Stimulated activated memory B cell treated with anti-CD40 and anti-IgM and Interleukin-4, amounts not matched to agents 10 μg/mL and 1 μg/mL and 100 μg/mL, for 72 hours (primary cell): ENCODE measurements at regions not wholly inside any gene's neighbourhood (a gene's known extent, or its start where the extent isn't known, plus 50 kb on each side); places are given as distances from the start of the nearest gene placed in this dataset.

Experiments used
- ATAC-seq: fragments of 150-1000 bp; cut with Tn5 transposase; 2 replicates; pipeline ENCODE4 v1.10.0; 2021
- H3K27ac Mint-ChIP-seq: one replicate; pipeline ENCODE4 v1.8.0; 2022; ENCODE audit warnings: mild to moderate bottlenecking, mixed read lengths
- H3K27me3 Mint-ChIP-seq: one replicate; pipeline ENCODE4 v1.8.0; 2022; ENCODE audit warnings: mixed read lengths
- H3K36me3 Mint-ChIP-seq: one replicate; pipeline ENCODE4 v1.8.0; 2022; ENCODE audit warnings: mixed read lengths
- H3K4me1 Mint-ChIP-seq: one replicate; pipeline ENCODE4 v1.8.0; 2022; ENCODE audit warnings: mixed read lengths
- H3K4me3 Mint-ChIP-seq: one replicate; pipeline ENCODE4 v1.8.0; 2022; ENCODE audit warnings: mild to moderate bottlenecking, moderate library complexity, mixed read lengths
- H3K9me3 Mint-ChIP-seq: one replicate; pipeline ENCODE4 v1.8.0; 2022; ENCODE audit warnings: mixed read lengths

DNA sequence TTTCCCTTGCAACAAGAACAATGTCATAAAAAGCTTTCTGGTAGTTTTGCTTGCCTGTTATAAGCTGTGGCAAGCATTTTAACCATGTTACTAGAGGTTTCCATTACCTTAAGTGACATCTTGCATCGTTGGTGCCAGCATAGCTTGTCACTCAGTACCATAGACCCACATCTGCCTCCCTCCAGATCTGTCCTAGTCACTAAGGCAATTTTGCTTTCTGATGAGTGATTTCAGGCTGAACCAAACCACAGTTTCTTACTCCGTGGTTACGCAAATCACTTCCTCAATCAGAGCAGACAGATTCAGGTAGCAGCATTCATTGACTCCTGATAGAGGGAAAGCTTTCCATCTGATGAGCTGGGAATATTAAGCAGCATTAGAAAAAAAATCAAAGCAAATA is 1057.5 kb upstream of the FAM98A start:
- Mint-ChIP-seq H3K27ac (no peak overlapping the region), H3K36me3 (no peaks in the 10 kb centered on the region), H3K4me1 (no peaks in the 10 kb centered on the region), H3K4me3 (no peak overlapping the region), H3K27me3 (no peaks in the 10 kb centered on the region), H3K9me3 (no peaks in the 10 kb centered on the region)
- ATAC-seq = no peak

DNA sequence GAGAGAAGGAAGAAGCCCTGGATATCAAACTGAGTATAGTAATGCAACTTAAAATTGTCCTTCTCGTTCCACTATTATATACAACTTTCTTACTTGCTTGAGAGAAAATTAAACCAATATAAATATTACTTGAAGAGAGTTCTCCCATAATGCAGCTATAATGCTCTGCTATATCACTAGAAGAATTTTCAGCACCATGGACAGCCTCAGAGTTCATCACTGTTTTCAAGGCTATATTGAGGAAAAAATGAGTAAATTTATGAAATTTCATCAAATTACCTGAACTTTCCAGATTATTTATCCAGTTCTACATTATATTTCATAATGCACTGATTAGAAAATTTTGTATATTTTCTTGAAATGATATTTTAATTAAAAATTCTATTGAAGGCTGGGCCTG is 1053.5 kb upstream of the FAM98A start:
- Mint-ChIP-seq H3K27ac (no peak overlapping the region), H3K36me3 (no peaks in the 10 kb centered on the region), H3K27me3 (no peaks in the 10 kb centered on the region), H3K4me3 (no peak overlapping the region), H3K4me1 (no peaks in the 10 kb centered on the region), H3K9me3 (peaks cover 3% of the 10 kb centered on the region)
- no peak for ATAC-seq

DNA sequence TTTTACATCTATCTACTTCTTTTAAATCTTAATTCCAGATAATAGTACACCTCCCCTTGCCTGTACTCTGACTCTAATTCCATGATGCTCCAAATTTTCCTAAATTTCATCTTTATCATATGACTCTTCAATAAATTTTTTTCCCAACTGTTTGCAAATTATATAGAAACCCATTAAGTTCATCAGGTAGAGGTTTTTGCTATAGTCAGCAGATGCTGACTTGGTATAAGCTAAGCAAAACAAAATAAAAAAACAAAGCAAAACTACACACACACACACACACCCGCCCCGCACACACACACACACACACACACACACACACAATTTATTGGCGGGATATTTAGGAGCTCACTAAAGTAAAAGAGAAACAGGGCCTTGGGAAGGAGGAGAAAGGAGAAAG is 1047.8 kb upstream of the FAM98A start:
- H3K27me3 Mint-ChIP-seq = no peaks in the 10 kb centered on the region
- no peak for ATAC-seq
- H3K27ac Mint-ChIP-seq = no peak overlapping the region
- H3K4me1 Mint-ChIP-seq = no peaks in the 10 kb centered on the region
- no peak overlapping the region for H3K4me3 Mint-ChIP-seq
- peaks cover 9% of the 10 kb centered on the region for H3K9me3 Mint-ChIP-seq
- no peaks in the 10 kb centered on the region for H3K36me3 Mint-ChIP-seq

DNA sequence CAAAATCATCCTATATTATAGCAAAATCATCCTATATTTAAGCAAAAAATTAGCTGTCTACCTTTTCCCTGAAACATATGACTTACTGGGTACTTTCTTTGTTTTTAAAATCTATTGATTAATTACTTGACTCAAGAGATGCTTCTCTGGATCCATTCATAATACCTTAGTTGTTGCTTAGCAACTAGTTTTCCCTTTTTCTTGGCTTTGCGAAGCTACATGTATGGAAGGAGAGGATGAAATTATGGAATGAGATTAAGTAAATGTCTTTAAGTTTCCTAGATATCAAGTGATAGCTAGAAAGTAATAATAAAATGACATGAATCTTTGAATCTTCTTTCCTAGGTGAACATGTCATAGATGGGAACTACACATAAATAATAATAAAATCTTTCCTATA is 1033.2 kb upstream of the FAM98A start:
- Mint-ChIP-seq H3K4me1 (no peaks in the 10 kb centered on the region), H3K36me3 (no peaks in the 10 kb centered on the region), H3K27me3 (no peaks in the 10 kb centered on the region), H3K4me3 (no peak overlapping the region), H3K9me3 (peaks cover 19% of the 10 kb centered on the region), H3K27ac (no peak overlapping the region)
- ATAC-seq = no peak

DNA sequence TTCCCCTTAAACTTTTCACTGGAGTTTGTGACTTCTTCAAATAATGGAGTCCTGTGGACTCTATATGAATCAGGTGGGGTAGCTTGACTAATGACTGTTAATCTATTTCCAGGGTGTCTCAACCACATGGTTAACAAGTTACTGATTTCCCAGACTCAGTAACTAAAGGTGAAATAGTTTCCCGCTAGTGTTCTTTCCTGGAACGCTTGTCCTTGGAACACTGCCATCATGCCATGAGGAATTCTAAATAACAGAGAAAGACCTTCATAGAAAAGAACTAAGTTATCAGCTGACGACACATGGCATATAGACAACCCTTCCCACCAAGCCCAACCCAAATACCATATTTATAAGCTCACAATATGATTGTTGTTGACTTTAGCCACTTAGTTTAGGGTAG is 1027.9 kb upstream of the FAM98A start:
- no peaks in the 10 kb centered on the region for H3K4me1 Mint-ChIP-seq
- peaks cover 7% of the 10 kb centered on the region for H3K9me3 Mint-ChIP-seq
- no peak overlapping the region for H3K4me3 Mint-ChIP-seq
- no peaks in the 10 kb centered on the region for H3K27me3 Mint-ChIP-seq
- H3K36me3 Mint-ChIP-seq = no peaks in the 10 kb centered on the region
- no peak overlapping the region for H3K27ac Mint-ChIP-seq
- no peak for ATAC-seq

DNA sequence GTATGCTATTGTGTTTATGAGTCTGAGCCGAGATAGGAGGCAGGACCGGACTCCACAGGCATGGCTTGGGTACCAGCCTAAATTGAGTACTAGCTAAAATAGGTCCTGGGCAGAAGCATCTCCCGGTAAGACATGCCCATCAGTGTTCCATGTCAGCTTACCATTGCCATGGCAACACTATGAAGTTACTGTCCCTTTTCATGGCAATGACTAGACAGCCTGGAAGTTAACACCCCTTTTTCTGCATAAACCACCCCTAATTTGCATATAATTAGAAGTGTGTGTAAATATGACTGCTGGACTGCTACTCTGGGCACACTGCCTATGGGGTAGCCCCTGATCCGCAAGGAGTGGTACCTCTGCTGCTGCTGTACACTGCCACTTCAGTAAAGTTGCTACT is 1005.1 kb upstream of the FAM98A start:
- Mint-ChIP-seq H3K9me3 (peaks cover 10% of the 10 kb centered on the region), H3K36me3 (no peaks in the 10 kb centered on the region), H3K4me3 (no peak overlapping the region), H3K27me3 (no peaks in the 10 kb centered on the region), H3K27ac (no peak overlapping the region), H3K4me1 (no peaks in the 10 kb centered on the region)
- ATAC-seq = no peak

DNA sequence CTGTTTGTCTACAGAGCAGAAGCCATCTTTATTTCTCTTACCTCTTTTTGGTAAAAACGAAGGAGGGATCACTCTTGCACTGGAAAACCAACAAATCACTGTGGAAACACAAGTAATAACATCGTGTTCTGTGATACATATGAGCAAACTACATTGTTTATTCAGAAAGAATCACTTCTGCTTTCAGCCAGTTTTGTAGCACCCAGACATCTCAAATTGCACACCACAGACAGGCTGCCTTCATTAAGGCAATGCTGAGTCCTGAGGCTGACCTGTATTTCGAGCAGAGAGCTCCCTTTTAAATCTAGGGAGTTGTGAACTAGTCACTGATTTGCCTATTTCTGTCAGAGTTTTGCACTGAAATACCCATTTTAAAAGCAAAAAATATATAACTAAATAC is 1003.2 kb upstream of the FAM98A start:
- no peak for ATAC-seq
- peaks cover 7% of the 10 kb centered on the region for H3K9me3 Mint-ChIP-seq
- no peak overlapping the region for H3K27ac Mint-ChIP-seq
- no peaks in the 10 kb centered on the region for H3K27me3 Mint-ChIP-seq
- no peak overlapping the region for H3K4me3 Mint-ChIP-seq
- no peaks in the 10 kb centered on the region for H3K4me1 Mint-ChIP-seq
- H3K36me3 Mint-ChIP-seq = no peaks in the 10 kb centered on the region

DNA sequence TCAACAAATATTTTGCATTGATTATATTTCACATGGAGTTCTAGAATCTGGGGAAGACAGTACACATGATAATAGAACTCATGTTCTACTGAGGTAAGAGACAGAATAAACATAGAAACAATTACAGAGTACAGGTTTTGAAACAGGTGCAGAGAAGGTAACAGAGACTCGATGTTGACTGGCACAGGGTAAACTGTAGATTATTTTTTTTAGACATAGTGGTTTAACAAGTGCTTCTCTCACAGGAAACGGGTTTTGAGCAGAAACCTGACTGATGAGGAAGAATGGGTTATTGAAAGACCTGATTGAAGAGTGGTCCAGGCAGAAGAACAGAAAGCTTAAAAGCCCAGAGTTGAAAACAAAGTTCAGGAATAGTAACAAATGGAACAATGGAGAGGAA is 1002.5 kb upstream of the FAM98A start:
- Mint-ChIP-seq H3K4me3 (no peak overlapping the region), H3K4me1 (no peaks in the 10 kb centered on the region), H3K27me3 (no peaks in the 10 kb centered on the region), H3K27ac (no peak overlapping the region), H3K9me3 (peaks cover 7% of the 10 kb centered on the region), H3K36me3 (no peaks in the 10 kb centered on the region)
- no peak for ATAC-seq

DNA sequence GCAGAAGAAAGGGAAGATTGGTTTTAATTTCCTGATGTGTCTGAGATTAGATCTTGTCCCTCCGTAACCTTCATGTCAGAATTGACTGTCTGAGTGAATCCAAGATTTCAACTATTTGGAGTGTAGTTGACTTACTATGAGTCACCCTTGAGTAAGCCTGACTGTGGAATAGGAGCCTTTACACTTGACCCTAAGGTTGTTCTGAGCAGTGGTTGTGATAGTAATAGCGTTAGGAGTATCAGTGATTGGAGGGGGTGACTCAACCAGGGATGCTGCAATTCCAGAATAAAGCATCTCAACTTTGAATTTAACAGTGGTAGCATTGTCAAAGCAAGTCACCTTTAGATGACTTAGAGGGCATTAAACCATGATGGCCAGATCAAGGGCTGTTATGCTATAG is 979.5 kb upstream of the FAM98A start:
- ATAC-seq = no peak
- Mint-ChIP-seq H3K27ac (no peak overlapping the region), H3K4me3 (no peak overlapping the region), H3K9me3 (peaks cover 10% of the 10 kb centered on the region), H3K4me1 (no peaks in the 10 kb centered on the region), H3K27me3 (no peaks in the 10 kb centered on the region), H3K36me3 (no peaks in the 10 kb centered on the region)

DNA sequence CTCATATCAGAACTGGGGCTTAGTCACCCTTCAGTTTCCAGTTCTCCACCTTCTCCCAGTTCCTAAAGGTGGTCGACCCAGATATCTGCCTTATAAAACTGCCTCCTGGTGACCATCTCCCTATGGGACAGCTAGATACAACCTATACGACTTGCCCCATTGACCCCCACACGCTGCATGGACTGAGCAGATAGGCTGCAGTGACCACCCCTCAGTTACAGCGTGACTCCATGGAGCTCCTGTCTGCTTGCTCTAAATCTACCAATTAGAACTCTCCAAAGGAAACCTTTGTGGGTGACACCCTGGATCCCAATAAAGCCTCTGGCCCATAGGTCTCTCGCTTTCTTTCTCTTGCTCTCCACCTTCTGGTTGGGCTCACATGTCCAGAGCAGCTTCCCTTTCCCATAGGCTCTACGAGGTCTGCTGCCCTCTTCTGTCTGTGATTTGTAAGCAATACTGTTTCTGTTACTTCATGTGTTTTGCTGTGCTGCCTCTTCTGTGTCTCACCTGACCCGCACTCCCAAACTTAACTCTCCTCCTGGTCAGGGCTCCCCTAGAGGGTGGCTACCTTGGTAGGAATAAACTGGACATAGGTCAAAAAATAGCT is 971.3 kb upstream of the FAM98A start:
- no peak overlapping the region for H3K27ac Mint-ChIP-seq
- no peak overlapping the region for H3K4me3 Mint-ChIP-seq
- H3K36me3 Mint-ChIP-seq = no peaks in the 10 kb centered on the region
- no peaks in the 10 kb centered on the region for H3K4me1 Mint-ChIP-seq
- no peak for ATAC-seq
- no peaks in the 10 kb centered on the region for H3K9me3 Mint-ChIP-seq
- no peaks in the 10 kb centered on the region for H3K27me3 Mint-ChIP-seq

DNA sequence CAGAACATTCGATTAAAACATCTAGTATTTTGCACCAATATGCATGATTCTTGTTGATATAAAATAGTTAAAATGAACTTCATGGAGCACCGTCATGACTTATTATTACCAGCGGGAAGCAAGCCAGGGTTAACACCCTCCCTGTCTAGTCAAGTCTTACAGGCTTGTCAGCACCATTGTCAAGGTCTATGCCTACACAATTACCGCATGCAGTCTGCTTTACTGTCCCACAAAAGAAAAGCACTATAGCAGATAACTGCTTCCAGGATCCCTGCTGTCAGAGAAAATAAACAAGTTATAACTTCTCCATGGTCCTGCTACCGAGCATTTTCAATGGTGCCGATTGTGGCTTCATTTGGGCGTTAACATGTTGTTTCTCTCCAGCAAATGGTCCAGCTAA is 968.0 kb upstream of the FAM98A start:
- H3K36me3 Mint-ChIP-seq = no peaks in the 10 kb centered on the region
- H3K4me3 Mint-ChIP-seq = no peak overlapping the region
- no peaks in the 10 kb centered on the region for H3K27me3 Mint-ChIP-seq
- H3K27ac Mint-ChIP-seq = no peak overlapping the region
- ATAC-seq = no peak
- no peaks in the 10 kb centered on the region for H3K9me3 Mint-ChIP-seq
- no peaks in the 10 kb centered on the region for H3K4me1 Mint-ChIP-seq

DNA sequence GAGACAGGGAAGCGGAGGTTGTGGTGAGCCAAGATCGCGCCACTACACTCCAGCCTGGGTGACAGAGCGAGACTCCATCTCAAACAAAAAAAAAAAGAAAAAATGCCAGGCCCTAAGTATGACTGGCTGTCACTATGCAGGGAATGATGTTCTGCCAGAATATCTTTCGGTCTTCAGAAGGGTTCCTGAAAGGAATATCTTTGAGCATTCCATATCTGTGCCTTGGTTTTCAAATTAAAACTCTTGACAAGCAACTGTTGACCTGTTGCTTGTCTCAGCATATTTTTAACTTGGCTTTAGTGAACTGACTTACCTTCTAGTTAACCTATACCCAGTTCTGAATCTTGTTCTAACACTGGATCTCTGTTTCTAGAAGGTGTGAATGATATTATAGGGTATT is 953.2 kb upstream of the FAM98A start:
- no peaks in the 10 kb centered on the region for H3K4me1 Mint-ChIP-seq
- no peaks in the 10 kb centered on the region for H3K36me3 Mint-ChIP-seq
- no peak overlapping the region for H3K27ac Mint-ChIP-seq
- peaks cover 3% of the 10 kb centered on the region for H3K9me3 Mint-ChIP-seq
- H3K27me3 Mint-ChIP-seq = no peaks in the 10 kb centered on the region
- H3K4me3 Mint-ChIP-seq = no peak overlapping the region
- ATAC-seq = no peak

DNA sequence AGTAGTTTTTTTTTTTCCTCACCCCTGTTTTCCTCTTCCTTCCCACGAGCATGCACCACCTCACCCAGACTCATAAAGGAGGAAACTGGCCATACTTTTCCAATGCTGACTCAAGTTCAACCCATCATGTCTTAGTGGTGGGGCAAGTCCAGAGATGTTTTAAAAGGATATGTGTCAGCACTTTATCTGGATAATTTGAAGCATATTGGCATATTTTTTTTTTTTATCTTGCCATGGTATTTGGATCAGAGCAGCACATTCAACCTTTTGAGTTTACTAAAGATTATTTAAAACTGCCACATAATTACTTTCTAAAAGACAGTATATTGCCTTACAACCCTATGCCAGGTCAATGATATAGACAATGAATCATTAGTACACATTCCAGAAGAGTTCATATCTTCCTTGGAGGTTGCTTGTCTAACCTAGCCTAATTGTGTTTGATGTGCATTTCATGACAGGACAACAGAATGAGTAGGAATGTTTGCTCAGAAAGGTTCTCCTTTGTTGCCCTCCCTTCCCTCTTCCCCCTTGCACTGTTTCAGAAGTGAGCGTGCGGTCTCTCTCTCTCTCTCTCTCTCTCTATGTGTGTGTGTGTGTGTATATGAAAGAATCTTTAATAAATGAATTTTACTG is 950.7 kb upstream of the FAM98A start:
- Mint-ChIP-seq H3K27ac (no peak overlapping the region), H3K4me1 (no peaks in the 10 kb centered on the region), H3K4me3 (no peak overlapping the region), H3K9me3 (peaks cover 7% of the 10 kb centered on the region), H3K27me3 (no peaks in the 10 kb centered on the region), H3K36me3 (no peaks in the 10 kb centered on the region)
- no peak for ATAC-seq

DNA sequence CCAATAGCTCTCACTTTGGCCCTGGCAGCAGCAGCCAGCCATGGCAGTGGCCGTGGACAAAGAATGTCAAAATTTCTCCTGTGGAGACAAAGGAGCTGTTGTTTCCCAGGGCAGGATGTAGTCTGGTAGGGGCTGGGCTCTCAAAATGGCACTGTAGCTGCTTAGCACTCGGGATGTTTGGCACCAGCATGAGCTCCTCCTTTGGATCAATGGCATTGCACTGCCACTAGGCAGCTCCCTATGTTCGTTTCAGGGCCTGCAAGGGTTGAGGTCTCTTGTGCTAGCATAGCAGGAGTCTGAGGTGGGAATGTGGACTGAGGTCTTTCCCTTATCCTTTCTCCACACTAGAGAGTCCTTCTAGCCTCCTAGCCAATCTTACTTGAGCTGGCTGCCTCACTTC is 948.8 kb upstream of the FAM98A start:
- no peak for ATAC-seq
- Mint-ChIP-seq H3K27me3 (no peaks in the 10 kb centered on the region), H3K36me3 (no peaks in the 10 kb centered on the region), H3K9me3 (peaks cover 9% of the 10 kb centered on the region), H3K4me1 (no peaks in the 10 kb centered on the region), H3K27ac (no peak overlapping the region), H3K4me3 (no peak overlapping the region)

DNA sequence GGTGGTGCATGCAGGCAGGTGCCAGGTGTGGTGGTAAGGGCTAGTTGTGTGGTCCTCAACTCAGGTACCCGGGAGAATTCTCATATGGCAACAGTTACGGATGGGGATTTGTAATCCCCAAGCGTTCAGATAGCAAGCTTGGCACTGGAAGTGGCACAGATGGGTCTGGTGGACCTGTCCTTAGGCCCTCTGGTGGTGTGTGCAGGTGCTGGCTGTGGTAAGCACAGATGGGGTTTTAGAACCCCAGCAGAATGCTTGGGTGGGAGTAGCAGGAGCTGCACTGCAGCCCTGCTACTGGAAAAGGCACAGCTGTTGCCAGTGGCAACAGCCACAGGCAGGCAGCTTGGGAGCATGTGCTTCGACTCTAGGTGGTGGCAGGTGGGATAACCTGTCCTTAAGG is 948.2 kb upstream of the FAM98A start:
- Mint-ChIP-seq H3K36me3 (no peaks in the 10 kb centered on the region), H3K9me3 (peaks cover 10% of the 10 kb centered on the region), H3K27ac (no peak overlapping the region), H3K4me3 (no peak overlapping the region), H3K4me1 (no peaks in the 10 kb centered on the region), H3K27me3 (no peaks in the 10 kb centered on the region)
- no peak for ATAC-seq

DNA sequence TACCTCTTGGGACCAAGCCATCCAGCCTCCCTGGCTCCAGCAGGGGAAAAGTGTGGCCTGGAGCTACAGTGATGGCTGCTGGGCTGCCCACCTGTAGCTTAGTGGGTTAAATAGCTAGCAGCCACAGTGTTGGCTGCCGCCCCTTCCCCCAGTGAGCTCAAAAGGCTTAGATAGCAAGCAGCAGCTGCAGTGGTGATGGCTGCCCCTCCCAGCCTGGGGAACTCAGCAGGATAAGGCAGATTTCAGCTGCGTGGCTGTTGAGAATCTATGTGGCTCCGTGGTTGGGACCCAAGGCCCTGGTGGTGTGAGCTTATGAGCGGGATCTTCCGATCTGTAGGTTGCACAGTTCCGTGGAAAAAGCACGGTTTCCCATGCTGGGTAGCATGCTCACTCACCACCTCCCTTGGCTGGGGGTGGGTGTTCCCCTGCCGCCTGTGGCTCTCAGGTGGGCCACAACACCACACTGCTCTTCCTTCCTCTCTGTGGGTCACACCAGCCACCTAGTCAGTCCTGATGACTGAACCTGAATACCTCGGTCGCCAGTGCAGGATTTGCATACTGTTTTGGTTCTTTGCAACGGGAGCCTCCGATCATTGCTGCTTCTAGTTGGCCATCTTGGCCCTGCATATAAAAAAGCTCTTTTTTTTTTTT is 946.5 kb upstream of the FAM98A start:
- Mint-ChIP-seq H3K27ac (no peak overlapping the region), H3K27me3 (no peaks in the 10 kb centered on the region), H3K4me1 (no peaks in the 10 kb centered on the region), H3K4me3 (no peak overlapping the region), H3K9me3 (peaks cover 14% of the 10 kb centered on the region), H3K36me3 (no peaks in the 10 kb centered on the region)
- no peak for ATAC-seq
